HEK293T (cell line): ENCODE measurements at regions not wholly inside any gene's neighbourhood (a gene's known extent, or its start where the extent isn't known, plus 50 kb on each side); places are given as distances from the start of the nearest gene placed in this dataset.

ENCODE experiments used
- BHLHE40 ChIP-seq: fragments of 450-650 bp; IDR thresholded peaks from 2 replicates; pipeline ENCODE4 v1.6.1; 2016; ENCODE audit warnings: mild to moderate bottlenecking, moderate library complexity, borderline replicate concordance
- L3MBTL2 ChIP-seq: fragments of 450-650 bp; conservative IDR thresholded peaks from 2 replicates; pipeline ENCODE4 v1.6.1; 2016; ENCODE audit warnings: mild to moderate bottlenecking
- LEF1 ChIP-seq: fragments of 450-650 bp; IDR thresholded peaks from 2 replicates; pipeline ENCODE4 v1.6.1; 2017; ENCODE audit warnings: mild to moderate bottlenecking, borderline replicate concordance
- SP1 ChIP-seq: fragments of 450-650 bp; IDR thresholded peaks from 2 replicates; pipeline ENCODE4 v1.6.1; 2017
- SUZ12 ChIP-seq: fragments of 450-650 bp; IDR thresholded peaks from 2 replicates; pipeline ENCODE4 v1.6.1; 2016; ENCODE audit warnings: mild to moderate bottlenecking
- TARDBP ChIP-seq: fragments of 450-650 bp; IDR thresholded peaks from 2 replicates; pipeline ENCODE4 v1.6.1; 2016
- ZNF384 ChIP-seq: fragments of 450-650 bp; IDR thresholded peaks from 2 replicates; pipeline ENCODE4 v1.6.1; 2016
- TF ChIP-seq, protein P1 (sequence below): fragments of 450-650 bp; IDR thresholded peaks from 2 replicates; pipeline ENCODE4 v1.6.1; 2016

DNA sequence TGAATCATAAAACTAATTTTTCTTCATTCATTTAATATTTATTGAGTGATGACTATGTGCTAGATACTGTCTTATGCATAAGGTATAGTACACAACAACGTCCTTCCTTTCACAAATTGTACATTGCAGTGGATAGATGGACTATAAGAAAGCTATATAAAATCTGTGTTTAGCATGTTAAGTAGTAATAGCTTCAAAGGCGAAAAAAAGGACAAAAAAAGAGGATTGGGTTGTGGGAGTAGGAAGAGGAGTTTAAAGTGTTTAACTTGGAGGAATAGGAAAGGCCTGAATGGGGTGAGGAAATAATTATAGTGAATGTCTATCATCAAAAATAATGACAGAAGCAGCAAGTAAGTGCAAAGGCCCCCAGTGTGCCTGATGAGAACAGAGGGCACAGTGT lies 565.4 kb upstream of the LUZP2 start:
- TF ChIP-seq LEF1: no peak
- TF ChIP-seq BHLHE40: no peak
- no peak for TF ChIP-seq SP1
- TF ChIP-seq TARDBP: no peak
- no peak for TF ChIP-seq SUZ12
- TF ChIP-seq, protein P1, sequence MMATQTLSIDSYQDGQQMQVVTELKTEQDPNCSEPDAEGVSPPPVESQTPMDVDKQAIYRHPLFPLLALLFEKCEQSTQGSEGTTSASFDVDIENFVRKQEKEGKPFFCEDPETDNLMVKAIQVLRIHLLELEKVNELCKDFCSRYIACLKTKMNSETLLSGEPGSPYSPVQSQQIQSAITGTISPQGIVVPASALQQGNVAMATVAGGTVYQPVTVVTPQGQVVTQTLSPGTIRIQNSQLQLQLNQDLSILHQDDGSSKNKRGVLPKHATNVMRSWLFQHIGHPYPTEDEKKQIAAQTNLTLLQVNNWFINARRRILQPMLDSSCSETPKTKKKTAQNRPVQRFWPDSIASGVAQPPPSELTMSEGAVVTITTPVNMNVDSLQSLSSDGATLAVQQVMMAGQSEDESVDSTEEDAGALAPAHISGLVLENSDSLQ: no peak
- TF ChIP-seq L3MBTL2: no peak
- no peak for TF ChIP-seq ZNF384
